NCI-H187 treated with DMSO at 0.1 percent for 48 hours (cell line): ENCODE measurements at regions not wholly inside any gene's neighbourhood (a gene's known extent, or its start where the extent isn't known, plus 50 kb on each side); places are given as distances from the start of the nearest gene placed in this dataset.
"Not testable (repeated sequence)": the region's sequence is repeated elsewhere in the genome, so short reads cannot be mapped to it uniquely, and the experiment has no call there.

ENCODE experiments used
- DNase-seq: peaks from one replicate; lab custom pipeline; 2025; lab: John Stamatoyannopoulos, UW

DNA sequence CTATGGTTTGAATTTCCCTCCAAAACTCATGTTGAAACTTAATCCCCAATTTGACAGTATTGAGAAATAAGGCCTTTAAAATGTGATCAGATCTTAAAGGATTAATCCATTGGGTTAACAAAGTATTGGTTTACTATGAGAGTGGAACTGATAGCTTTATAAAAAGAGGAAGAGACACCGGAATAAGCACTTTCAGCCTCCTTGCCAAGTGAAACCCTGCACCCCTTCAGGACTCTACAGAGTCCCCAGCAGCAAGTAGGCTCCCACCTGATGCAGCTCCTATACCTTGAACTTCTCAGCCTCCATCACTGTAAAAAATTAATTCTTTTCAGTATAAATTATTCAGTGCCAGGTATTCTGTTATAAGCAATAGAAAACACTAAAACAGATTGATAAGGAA, 348.3 kb downstream of the CGGBP1 start:
- DNase-seq = no peak

DNA sequence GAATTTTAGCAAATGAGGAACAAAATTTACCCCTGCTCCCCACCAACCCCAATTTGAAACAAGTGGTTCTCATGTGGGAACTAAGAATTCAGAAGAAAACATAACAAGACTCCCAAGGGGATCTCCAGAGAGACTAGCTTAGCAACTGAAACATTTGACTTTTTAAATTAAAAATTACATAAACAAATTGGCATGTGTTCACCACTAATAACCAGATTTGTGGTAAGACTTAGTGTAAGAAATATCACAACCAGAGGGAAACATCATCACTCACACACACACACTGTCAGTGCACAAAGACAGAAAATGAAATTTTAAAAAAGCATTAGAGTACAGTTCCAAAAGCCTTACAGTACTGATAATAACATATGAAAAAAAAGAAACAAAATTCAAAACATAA, 348.8 kb downstream of the CGGBP1 start:
- DNase-seq = no peak

DNA sequence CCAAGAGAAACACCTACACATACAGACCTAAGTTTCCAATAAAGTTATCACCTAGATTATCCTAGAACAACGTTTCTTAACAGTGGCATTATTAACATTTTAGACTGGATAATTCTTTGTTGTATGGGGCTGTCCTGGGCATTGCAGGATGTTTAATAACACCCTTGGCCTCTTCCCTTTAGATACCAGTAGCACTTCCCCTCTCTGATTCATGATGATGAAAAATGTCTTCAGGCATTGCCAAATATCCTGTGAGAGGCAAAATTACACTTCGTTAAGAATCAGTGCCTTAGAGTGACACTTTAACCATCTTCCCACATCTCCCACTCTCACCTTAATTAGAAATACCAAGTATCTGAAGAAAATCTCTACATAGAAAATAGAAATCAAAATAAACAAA, 352.6 kb downstream of the CGGBP1 start:
- no peak for DNase-seq

DNA sequence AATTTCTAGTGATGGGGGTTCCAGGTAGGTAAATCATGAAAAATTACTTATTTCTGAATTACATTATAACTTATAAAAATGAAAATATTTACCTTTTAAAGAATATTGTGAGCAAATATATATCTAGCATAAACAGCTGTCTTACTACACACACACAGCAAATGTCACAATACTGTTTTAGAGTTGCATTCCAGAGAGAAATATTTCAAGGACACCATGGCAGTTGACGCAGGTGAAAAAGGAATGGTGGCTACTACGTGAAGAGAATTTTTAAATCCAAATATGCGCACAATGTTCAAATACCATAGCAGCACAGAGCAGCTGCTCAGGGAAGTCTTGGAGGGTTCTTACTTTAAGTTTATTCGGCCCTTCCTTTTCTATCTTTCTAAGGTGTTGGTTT, 356.2 kb downstream of the CGGBP1 start:
- no peak for DNase-seq

DNA sequence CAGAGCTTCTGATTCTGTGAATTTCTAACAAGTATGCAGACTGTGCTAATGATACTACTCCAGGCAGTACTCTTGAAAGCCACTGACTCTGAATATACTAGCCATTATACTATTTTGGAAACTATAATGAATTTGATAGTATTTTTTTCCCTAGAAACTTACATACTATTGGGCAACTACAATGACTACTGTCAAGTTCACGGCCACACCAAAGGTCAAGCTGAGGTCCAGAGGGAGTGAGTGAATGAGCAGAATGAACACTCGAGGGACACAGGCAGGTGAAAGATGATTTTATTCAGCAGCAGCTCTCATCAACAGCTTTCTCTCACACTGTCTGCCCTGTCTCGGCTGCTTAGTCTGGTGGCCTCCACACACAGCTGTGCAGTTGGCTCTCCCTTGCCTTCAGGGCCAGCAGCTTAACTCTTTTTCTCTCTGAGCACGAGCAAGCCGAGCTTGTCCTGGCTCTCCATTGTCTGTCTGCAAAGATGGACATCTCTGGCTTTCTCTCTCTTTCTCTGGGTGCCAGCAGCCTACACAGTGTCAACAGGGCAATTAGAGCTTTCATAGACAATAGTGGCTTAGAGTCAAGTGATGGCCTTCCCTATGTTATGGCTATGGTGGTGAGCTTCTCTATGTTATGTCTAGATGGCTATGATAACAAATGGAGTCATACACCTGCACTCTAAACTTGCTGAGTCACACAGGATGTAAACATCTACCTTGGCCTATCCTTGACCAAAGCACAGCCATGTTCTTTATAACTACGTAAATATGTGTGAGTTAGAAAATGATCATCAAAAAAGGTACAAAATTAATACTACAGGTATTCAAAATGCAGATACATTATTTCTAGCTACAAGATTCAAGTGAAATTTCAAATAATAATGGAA, 362.4 kb downstream of the CGGBP1 start:
- DNase-seq = no peak

DNA sequence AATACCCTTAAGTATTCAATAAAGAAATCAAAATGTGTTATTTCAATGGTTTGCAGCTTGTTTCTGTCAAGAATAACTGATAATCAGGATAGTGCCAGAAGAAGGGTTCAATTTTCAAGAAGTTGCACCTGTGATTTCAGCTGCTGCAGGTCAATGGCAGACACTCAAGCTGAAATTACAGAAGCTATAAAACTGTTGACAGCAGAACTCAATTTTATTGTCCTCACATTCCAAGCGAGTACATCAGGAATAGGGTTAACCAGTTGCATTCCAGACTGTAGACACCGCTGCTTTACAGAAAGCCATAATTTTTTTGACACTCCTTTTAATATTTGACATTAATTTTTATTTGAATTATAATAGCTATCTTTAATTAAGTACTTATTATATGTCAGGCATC, 364.1 kb downstream of the CGGBP1 start:
- no peak for DNase-seq

DNA sequence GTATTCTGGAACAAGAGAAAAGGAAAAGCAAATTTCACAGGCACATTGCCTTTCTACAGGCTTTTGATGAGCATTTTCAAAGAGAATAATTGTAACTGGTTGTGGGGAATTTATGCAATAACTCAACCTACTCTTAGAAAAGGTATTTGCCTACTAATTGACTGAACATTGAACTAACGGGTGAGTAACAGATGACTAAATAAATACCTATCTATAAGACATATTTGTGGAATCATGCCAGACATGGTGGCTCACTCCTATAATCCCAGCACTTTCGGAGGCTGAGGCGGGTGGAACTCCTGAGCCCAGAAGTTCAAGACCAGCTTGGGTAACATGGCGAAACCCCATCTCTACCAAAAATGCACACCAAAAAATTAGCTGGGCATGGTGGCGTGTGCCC, 367.7 kb downstream of the CGGBP1 start:
- DNase-seq = no peak

DNA sequence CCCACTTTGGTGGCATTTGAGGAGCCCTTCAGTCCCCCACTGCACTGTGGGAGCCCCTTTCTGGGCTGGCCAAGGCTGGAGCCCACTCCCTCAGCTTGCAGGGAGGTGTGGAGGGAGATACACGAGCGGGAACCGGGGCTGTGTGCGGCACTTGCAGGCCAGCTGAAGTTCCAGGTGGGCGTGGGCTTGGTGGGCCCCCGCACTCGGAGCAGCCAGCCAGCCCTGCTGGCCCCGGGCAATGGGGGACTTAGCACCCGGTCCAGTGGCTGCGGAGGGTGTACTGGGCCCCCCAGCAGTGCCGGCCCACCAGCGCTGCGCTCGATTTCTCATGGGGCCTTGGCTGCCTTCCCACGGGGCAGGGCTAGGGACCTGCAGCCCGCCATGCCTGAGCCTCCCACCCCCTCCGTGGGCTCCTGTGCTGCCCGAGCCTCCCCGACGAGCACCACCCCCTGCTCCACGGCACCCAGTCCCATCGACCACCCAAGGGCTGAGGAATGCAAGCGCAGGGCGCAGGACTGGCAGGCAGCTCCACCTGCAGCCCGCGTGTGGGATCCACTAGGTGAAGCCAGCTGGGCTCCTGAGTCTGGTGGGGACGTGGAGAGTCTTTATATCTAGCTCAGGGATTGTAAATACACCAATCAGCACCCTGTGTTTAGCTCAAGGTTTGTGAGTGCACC, 379.7 kb downstream of the CGGBP1 start:
- not testable (repeated sequence) for DNase-seq

DNA sequence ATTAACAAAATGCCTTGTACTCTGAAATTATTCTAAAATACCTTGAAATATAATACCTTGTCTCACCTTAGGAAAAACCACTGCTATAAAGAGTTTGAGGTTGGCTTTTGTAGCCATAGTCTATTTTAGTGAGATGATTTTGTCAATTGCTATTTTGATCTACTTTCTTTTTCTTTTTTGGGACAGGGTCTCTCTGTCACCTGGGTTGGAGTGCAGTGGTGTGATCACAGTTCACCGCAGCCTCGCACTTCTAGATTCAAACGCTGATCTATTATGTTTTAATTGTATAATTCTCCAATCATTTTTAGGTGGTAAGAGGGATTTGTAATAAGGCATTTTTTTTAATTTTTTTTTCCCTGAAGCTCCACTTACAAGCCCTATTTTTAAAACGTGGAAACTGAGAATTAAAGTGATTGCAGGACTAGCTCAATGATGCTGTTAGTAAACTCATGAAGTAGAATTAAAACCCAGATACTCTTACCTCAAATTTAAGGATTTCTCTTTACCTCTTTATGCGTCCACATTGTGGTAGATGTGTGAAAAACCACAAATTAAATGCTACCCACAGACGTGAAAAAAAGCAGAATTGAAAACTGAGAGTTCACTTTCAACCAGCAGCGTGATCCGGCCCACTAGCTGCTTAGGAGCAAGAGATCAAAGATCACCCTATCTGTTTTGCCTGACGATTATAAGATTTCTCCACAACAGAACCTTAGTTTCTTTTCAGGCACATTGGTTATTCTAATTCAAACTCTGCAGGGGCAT, 384.2 kb downstream of the CGGBP1 start:
- DNase-seq = no peak

DNA sequence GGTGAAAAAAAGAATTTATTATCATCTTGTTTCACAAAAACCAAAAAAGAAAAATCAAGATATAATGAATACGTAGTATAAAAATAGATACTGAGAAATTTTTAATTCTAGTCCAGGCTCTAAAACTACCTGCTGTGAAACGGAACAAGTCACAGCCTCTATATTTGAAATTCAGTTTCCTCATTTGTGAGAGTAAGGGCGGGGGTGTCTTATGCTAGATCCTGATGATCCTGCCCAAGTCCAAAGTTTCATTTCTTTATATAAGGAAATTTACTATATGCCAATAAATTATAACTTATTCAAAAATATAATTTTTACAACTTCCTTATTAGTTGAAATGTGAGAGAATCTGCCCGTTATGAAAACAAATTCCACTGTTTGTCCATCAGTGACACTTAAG, 385.7 kb downstream of the CGGBP1 start:
- DNase-seq = no peak

DNA sequence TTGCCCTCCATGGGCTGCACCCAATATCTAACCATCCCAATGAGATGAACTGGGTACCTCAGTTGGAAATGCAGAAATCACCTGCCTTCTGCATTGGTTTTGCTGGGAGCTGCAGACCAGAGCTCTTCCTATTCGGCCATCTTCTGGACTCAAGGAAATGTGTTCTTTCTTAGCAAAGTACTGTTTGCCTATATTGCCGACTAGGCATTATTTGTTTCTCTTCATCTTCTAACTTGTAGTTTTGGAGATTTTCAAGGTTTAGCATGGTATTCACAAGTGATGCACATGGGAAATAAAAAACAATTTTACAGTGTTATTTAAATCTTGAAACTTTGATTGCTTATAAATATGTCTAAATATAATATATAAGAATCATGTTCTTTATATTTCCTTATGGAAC, 377.8 kb upstream of the POU1F1 start:
- DNase-seq = no peak

DNA sequence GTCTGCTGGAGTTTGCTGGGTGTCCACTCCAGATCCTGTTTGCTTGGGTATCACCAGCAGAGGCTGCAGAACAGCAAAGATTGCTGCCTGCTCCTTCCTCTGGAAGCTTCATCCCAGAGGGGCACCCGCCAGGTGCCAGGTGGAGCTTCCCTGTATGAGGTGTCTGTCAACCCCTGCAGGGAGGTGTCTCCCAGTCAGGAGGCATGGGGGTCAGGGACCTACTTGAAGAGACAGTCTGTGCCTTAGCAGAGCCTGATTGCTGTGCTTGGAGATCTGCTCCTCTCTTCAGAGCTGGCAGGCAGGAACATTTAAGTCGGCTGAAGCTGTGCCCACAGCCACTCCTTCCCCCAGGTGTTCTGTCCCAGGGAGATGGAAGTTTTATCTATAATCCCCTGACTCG, 376.8 kb upstream of the POU1F1 start:
- not testable (repeated sequence) for DNase-seq

DNA sequence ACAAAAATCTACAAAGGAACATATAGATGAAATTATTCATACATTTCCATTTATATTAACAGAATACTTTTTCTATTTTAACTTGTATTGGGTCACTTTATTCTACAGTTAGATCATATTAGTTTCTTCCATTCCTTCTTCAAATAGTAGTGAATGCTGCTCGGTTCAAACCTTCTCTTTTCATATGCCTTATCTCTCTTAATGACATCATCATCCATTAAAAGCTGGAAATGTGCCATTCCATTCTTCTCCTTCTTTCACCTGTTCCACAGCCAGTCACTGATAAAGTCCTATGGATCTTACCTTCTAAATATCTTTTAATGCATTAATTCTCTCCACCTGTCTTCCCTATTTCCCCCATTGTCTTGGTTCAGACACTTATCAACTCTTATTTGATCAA, 358.0 kb upstream of the POU1F1 start:
- no peak for DNase-seq

DNA sequence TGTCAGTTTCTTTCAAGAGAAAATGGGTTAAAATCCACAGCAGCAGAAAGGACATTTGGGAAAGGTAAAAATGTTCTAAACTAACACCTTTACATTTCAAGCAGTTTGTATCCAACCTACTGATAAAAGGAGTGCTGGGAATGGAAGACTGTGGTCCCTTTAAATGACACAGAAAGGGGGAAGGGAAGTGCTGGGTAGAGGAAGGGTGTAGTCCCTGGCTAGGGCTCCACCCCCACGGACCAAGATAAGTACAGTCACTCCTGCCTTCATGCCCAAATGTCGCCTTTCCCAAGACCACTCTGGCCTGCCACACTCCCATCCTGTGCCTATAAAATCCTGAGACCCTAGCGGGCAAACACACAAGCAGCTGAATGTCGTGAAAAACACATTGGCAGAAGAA, 350.9 kb upstream of the POU1F1 start:
- no peak for DNase-seq

DNA sequence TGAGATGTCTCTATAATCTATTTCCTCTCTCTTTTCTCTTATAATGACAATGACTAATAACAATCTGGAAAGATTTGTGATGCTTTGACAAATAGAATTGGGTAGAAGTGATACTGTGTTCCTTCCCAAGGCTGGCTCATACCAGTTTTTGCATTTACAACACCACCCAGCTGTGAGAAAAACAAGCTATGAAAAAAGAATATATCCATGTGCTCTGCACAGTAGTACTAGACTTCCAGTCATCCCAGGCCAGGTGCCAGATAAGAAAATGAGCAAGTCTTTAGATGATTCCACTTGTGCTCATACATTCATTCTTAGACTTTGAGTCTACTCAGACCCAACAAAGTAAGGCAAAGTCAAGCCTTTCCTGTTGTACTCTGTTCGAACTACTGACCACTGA, 350.2 kb upstream of the POU1F1 start:
- no peak for DNase-seq

DNA sequence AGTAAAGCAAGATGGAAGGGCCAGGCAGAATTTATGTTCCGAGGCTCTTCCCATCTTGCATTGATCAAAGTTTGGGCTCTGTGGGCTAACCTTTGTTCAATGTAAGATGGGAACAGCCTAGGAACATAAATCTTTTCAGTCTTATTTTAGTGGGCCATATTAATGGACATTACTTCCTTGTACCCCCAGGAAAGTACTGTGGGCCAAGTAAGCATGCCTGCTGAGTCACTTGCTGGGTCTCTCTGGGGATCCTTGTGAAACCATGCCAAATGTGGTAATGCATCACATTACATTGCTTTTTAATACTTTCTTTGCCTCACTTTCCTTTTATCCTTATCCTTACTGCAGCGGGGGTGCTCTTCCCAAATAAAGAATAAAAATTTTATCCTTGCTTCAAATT, 349.5 kb upstream of the POU1F1 start:
- no peak for DNase-seq

DNA sequence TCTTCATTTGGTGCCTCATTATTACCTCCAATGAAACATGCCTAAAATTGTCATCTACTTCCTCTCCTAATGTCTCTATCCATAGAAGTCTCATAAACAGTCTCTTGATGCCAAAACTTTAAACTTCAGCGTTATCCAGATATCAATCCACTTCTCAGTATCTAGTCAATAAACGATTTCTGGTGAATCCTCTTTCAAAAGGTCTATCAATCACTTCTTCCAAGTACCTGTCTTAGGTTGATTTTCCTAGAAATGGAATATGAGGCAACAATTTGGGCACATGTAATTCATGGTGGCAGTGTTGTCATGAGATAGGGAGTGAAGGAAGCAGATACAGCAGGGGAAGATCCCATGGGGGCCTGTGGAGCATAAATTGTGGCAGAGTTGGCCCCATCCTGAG, 348.5 kb upstream of the POU1F1 start:
- no peak for DNase-seq

DNA sequence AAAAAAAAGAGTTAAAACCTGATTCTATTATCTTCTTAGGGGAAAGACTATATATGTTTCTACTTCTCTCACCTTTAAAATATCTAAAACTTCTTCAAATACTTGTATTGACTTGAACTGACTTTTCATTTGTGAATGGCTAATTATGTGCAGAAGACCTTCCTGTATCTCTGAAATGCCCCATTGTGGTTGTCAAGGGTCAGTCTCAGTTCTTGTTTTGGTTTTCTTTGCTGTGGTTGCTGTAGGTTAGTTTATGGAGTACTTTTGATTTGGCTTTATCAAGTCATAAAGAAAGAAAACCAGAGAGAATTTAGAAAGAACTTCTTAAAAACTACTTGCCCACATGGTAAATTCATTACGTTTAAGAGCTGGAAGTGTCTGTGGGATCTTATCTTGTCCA, 345.3 kb upstream of the POU1F1 start:
- no peak for DNase-seq

DNA sequence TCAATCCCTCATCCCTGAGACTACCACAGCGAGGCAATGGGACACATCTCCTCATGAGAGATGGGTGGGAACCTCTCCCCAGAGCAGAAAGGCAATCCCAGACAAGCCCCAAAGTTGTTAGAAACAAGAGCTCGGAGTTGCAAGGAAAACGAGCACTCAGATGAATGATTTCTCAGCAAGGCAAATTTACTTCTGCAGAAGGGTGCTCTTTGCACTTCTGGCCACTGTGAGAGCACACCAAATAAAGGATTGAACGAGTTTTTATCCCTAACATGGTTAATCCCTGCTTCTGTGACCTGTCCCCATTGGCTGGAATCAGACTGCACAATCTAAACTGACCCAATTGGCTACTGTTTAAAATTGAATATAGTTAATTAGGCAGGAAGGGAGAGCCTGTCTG, 339.1 kb upstream of the POU1F1 start:
- DNase-seq = no peak

DNA sequence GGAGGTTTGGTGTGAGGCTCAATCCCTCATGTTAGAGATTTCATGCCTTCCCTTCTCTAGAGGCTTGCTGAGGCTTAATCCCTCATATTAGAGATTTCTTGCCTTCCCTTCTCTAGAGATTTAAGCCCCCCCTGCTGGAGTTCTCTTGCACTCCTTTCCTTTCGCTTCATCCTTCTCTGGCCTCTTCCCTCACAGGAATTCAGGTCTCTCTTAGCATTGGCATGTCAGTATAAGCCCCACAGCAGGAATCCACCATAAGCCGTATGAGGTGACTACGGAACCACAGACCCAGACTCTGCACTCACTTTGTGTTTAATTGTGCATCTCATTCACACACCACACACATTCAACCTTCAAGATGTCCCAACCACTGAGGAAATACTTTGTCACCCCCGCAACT, 338.6 kb upstream of the POU1F1 start:
- DNase-seq = no peak

DNA sequence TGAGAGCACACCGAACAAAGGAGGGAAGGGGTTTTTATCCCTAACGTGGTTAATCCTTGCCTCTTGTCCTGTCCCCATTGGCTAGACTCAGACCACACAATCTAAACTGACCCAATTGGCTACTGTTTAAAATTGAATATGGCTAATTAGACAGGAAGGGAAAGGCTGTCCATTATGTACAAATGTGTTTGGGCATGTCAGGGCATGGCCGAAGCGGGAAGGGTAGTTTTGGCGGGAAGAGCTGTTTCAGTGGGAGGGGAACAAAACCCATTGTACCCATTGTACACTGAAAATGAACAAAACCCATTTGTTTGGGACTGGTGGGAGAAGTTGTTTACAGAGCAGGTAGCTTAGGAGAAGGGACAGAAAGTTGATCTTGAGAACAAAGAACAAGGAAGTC, 330.9 kb upstream of the POU1F1 start:
- no peak for DNase-seq

DNA sequence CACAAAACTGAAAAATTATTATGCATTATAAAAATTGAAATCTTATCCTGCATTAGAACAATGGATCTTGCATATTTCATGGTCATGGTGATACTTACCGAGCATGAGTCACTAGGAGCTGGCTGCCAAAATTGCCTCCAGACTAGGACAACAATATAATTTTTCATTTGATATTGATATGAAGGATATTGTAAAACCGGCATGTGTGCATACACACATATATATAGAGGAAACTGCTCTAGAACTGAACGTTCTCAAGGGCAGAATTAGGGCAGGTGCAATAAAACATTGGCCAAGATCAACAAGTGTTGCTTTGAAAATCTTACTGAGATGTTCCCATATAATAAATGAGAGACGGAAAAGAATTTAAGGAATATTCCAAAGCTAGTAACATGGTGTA, 319.4 kb upstream of the POU1F1 start:
- DNase-seq = no peak

DNA sequence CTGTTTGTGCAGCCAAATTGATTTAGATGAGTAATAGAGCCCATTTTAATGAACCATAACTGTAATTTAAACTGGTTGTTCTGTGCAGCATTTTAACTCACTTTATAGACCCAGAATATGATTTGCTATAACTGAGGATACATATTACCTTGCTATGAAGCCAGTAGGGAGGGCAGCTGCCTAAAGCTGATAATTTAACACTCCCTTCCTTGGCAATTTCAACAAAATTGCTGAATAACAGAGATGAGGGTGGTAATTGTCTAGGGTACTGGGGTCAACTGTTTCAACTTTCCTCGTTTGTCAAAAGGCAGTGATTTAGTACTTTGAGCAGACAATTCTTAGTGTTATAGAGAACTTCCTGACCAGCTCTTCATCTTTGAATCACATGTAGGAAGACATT, 304.9 kb upstream of the POU1F1 start:
- DNase-seq = no peak
